ENCODE measurements at regions not wholly inside any gene's neighbourhood (a gene's known extent, or its start where the extent isn't known, plus 50 kb on each side); places are given as distances from the start of the nearest gene placed in this dataset.

- H3K4me1 Mint-ChIP-seq: peaks cover 30% of the 10 kb centered on the region
- Histone ChIP-seq H3K9me3 (replicated peaks in 1 of 2; ENCODE audit: control insufficient read depth in 1 of 2, insufficient read depth in 1 of 2, low read length in 2 of 2) (no peaks in the 10 kb centered on the region), H3K4me3 (replicated peaks in 1 of 3; ENCODE audit: low read depth in 2 of 3, low read length in 3 of 3) (no peak overlapping the region), H3K4me2 (replicated peaks; ENCODE audit: extremely low read depth, low read length, poor library complexity, severe bottlenecking) (peak overlapping the region; percentile 25), H3K27me3 (ENCODE audit: control insufficient read depth in 2 of 2, insufficient read depth in 2 of 2, low read length in 2 of 2) (no peaks in the 10 kb centered on the region), H3K36me3 (replicated peaks in 1 of 2; ENCODE audit: control insufficient read depth in 1 of 2, insufficient read depth in 2 of 2, low read length in 2 of 2) (no peaks in the 10 kb centered on the region), H3K27ac (ENCODE audit: low read depth in 1 of 2, low read length in 2 of 2) (peak overlapping the region; percentile 34 to 62), H4K20me1 (ENCODE audit: insufficient read depth, low read length) (no peaks in the 10 kb centered on the region), H3K79me2 (ENCODE audit: insufficient read depth, low read length) (no peaks in the 10 kb centered on the region), H2AFZ (ENCODE audit: insufficient read depth, low read depth, low read length, poor library complexity, severe bottlenecking) (no peak overlapping the region), H3K9ac (ENCODE audit: insufficient read depth, low read length, poor library complexity, severe bottlenecking) (no peak overlapping the region), H3K4me1 (ENCODE audit: control insufficient read depth in 1 of 2, insufficient read depth in 2 of 2, low read length in 2 of 2) (peaks cover 30 to 32% of the 10 kb centered on the region in 2 donors)
- intact Hi-C loops (cut with micrococcal nuclease): no loop called here
- peaks cover 0 to 2% (median 0%) of the 10 kb centered on the region in 3 donors for H3K27me3 Mint-ChIP-seq (ENCODE audit: low read depth in 3 of 3)
- H3K36me3 Mint-ChIP-seq: peaks cover 0 to 2% of the 10 kb centered on the region in 2 donors
- peak overlapping the region in 6 of 7 donors; percentile 8 to 84 (median 65) for H3K27ac Mint-ChIP-seq
- WGBS (ENCODE audit: insufficient coverage): 25% methylated on average over 4 of the region's 6 CpGs
- no peak overlapping the region for H3K4me3 Mint-ChIP-seq
- H3K9me3 Mint-ChIP-seq: peaks cover 0 to 2% (median 0%) of the 10 kb centered on the region in 7 donors
- DNase-seq: peak; percentile 57 to 88 (median 71)
- no peak for TF ChIP-seq CTCF (IDR thresholded peaks at IDR 0.05)
Observed at GRCh38 chr2:168365094-168365621, 90.9 kb upstream of the CERS6 start.

GRCh38 chr2:168369031-168369430, 87.0 kb upstream of the CERS6 start:
- Histone ChIP-seq H3K4me2 (replicated peaks; ENCODE audit: extremely low read depth, low read length, poor library complexity, severe bottlenecking) (no peak overlapping the region), H3K4me1 (ENCODE audit: control insufficient read depth in 1 of 2, insufficient read depth in 2 of 2, low read length in 2 of 2) (peaks cover 20% of the 10 kb centered on the region in 2 donors), H3K27me3 (ENCODE audit: control insufficient read depth in 2 of 2, insufficient read depth in 2 of 2, low read length in 2 of 2) (no peaks in the 10 kb centered on the region), H2AFZ (ENCODE audit: insufficient read depth, low read depth, low read length, poor library complexity, severe bottlenecking) (no peak overlapping the region), H3K79me2 (ENCODE audit: insufficient read depth, low read length) (no peaks in the 10 kb centered on the region), H3K4me3 (replicated peaks in 1 of 3; ENCODE audit: low read depth in 2 of 3, low read length in 3 of 3) (no peak overlapping the region), H3K27ac (ENCODE audit: low read depth in 1 of 2, low read length in 2 of 2) (no peak overlapping the region), H3K9me3 (replicated peaks in 1 of 2; ENCODE audit: control insufficient read depth in 1 of 2, insufficient read depth in 1 of 2, low read length in 2 of 2) (peaks cover 0 to 2% of the 10 kb centered on the region in 2 donors), H3K36me3 (replicated peaks in 1 of 2; ENCODE audit: control insufficient read depth in 1 of 2, insufficient read depth in 2 of 2, low read length in 2 of 2) (no peaks in the 10 kb centered on the region), H3K9ac (ENCODE audit: insufficient read depth, low read length, poor library complexity, severe bottlenecking) (no peak overlapping the region), H4K20me1 (ENCODE audit: insufficient read depth, low read length) (no peaks in the 10 kb centered on the region)
- no peak overlapping the region for H3K27ac Mint-ChIP-seq
- H3K4me3 Mint-ChIP-seq: no peak overlapping the region
- peaks cover 27% of the 10 kb centered on the region for H3K4me1 Mint-ChIP-seq
- H3K9me3 Mint-ChIP-seq: peaks cover 2 to 15% (median 9%) of the 10 kb centered on the region in 7 donors
- H3K36me3 Mint-ChIP-seq: no peaks in the 10 kb centered on the region
- peaks cover 0 to 2% (median 0%) of the 10 kb centered on the region in 3 donors for H3K27me3 Mint-ChIP-seq (ENCODE audit: low read depth in 3 of 3)
- intact Hi-C loops (cut with micrococcal nuclease): no loop called here
- TF ChIP-seq CTCF (IDR thresholded peaks at IDR 0.05): no peak
- no peak for DNase-seq
- no CpG with 5 or more reads among the region's 2 CpGs for WGBS (ENCODE audit: insufficient coverage)
